ENCODE measurements at regions not wholly inside any gene's neighbourhood (a gene's known extent, or its start where the extent isn't known, plus 50 kb on each side); places are given as distances from the start of the nearest gene placed in this dataset.

DNA sequence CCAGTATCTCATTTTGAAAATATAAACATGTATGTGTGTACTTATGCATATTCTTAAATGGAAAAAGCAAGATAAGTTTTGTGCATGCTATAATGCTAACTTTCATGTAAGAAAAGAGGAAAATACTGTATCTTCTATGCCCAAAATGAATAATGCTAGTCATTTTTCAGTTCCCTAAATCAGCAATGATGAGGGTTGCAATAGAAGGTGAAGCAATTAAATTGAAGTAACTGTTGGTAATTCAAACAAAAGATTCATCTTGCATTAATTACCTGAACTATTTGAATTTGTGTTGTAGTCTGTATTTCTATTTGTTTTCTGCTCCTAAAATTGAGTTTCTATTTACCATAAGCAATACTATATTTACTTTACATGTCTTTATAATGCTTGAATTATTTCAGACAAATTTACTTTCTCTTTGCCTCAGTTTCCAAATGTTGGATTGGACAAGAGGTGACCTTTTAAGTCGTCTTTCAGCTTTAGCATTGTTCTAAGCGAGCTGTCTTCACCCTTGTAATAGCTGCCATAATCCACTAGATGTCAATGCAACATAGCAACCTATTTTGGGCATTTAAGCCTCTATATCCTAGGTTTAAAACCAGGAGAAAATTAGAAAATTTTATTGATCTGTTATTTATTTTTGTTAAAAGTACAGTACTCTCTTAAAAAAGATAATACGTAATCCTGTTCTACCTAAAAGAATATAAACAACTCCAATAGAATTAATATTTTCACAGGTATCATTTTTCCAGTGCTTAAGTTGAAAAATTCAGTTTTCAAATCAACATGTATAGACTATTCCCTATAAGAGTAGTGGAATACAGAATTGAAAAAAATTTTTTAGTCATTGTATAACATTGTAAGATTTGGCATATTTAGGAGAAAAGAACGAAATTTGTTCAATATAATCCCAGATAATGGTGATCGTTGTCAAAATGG is 52.3 kb upstream of the IFNGR1 start:
- Histone ChIP-seq H3K4me1 (ENCODE audit: control insufficient read depth, insufficient read depth, low read length) (peaks cover 3% of the 10 kb centered on the region), H3K36me3 (ENCODE audit: control insufficient read depth in 2 of 2, insufficient read depth in 2 of 2, low read length in 1 of 2) (no peaks in the 10 kb centered on the region), H3K79me2 (ENCODE audit: control insufficient read depth, insufficient read depth, low read length) (no peaks in the 10 kb centered on the region), H3K27ac (ENCODE audit: control insufficient read depth, insufficient read depth) (no peak overlapping the region), H3K9me3 (replicated peaks; ENCODE audit: control insufficient read depth, insufficient read depth, low read length) (no peaks in the 10 kb centered on the region), H3K27me3 (replicated peaks in 1 of 2; ENCODE audit: control insufficient read depth in 2 of 2, insufficient read depth in 2 of 2, low read length in 1 of 2) (no peaks in the 10 kb centered on the region), H3K9ac (ENCODE audit: control insufficient read depth, insufficient read depth, low read length) (no peak overlapping the region), H2AFZ (ENCODE audit: control insufficient read depth, low read depth, low read length) (no peak overlapping the region), H3K4me3 (no peak overlapping the region), H4K20me1 (ENCODE audit: control insufficient read depth, insufficient read depth) (no peaks in the 10 kb centered on the region), H3K4me2 (ENCODE audit: control insufficient read depth, insufficient read depth) (no peak overlapping the region)
- peak; percentile 92 for ATAC-seq
- DNase-seq (ENCODE audit: low read depth, low spot score) = no peak
- no TSS peak for BruUV-seq (replicated peaks)
- WGBS (ENCODE audit: insufficient coverage, insufficient replicate concordance, low lambda C conversion rate, missing lambda C conversion rate) = 20% methylated on average over 5 of the region's 5 CpGs
- ChIA-PET POLR2A (interaction anchor here (0.6 to 1.4 kb wide), 5 partner anchors 39 to 176 kb away, joined by 3 to 5 read pairs (median 3); no protein-coding TSS in a partner anchor), SMC1A (ENCODE audit: uncharacterized antibody, unreplicated experiment) (interaction anchor here (0.6 to 3.5 kb wide), 44 partner anchors 10 to 728 kb away, joined by 3 to 56 read pairs (median 6); partner anchors contain the start of gene IL22RA2), RAD21 (ENCODE audit: unreplicated experiment) (interaction anchor here (0.6 to 5.5 kb wide), 29 partner anchors 9 to 704 kb away, joined by 3 to 61 read pairs (median 6); no protein-coding TSS in a partner anchor), CTCF (interaction anchor here (0.5 to 3.5 kb wide), 53 partner anchors 9 to 731 kb away, joined by 3 to 70 read pairs (median 4); no protein-coding TSS in a partner anchor)
- in situ Hi-C loops (cut with MboI) = no loop called here
- FAIRE-seq = peak; percentile 38
- intact Hi-C loops (cut with micrococcal nuclease; ENCODE audit: unreplicated experiment) = loop anchor here (1.0 to 5.0 kb wide), 7 partner anchors 43 to 370 kb away; partner anchors contain the start of gene IFNGR1
- TF ChIP-seq MYC (IDR thresholded peaks at IDR 0.05; ENCODE audit: insufficient read depth, insufficient read length, insufficient replicate concordance, low read length, severe bottlenecking) (no peak), TCF7 (IDR thresholded peaks at IDR 0.05; ENCODE audit: borderline replicate concordance) (no peak), NFIC (IDR thresholded peaks at IDR 0.05; ENCODE audit: low read depth, low read length) (peak; percentile 23; the same call in 1 of the 2 replicates), MTA2 (IDR thresholded peaks at IDR 0.05; ENCODE audit: low read depth) (peak; percentile 70; the same call in 1 of the 2 replicates), YY1 (IDR thresholded peaks at IDR 0.05; ENCODE audit: low read depth, low read length) (0 out of 2 replicates have a peak, but pooled peaks have one; percentile 19), RB1 (IDR thresholded peaks at IDR 0.05; ENCODE audit: borderline replicate concordance) (0 out of 2 replicates have a peak, but pooled peaks have one; percentile 40), NFYA (IDR thresholded peaks at IDR 0.05; ENCODE audit: borderline replicate concordance, low read depth, low read length) (no peak), NBN (IDR thresholded peaks at IDR 0.05) (0 out of 2 replicates have a peak, but pooled peaks have one; percentile 17), IKZF1 (conservative IDR thresholded peaks at IDR 0.05) (0 out of 2 replicates have a peak, but pooled peaks have one; percentile 14), FOXK2 (IDR thresholded peaks at IDR 0.05) (no peak), CREB1 (IDR thresholded peaks at IDR 0.05; ENCODE audit: low read depth) (no peak), POLR2A (IDR thresholded peaks at IDR 0.05; ENCODE audit: low read depth, low read length) (no peak)
- TF ChIP-seq, protein P1, sequence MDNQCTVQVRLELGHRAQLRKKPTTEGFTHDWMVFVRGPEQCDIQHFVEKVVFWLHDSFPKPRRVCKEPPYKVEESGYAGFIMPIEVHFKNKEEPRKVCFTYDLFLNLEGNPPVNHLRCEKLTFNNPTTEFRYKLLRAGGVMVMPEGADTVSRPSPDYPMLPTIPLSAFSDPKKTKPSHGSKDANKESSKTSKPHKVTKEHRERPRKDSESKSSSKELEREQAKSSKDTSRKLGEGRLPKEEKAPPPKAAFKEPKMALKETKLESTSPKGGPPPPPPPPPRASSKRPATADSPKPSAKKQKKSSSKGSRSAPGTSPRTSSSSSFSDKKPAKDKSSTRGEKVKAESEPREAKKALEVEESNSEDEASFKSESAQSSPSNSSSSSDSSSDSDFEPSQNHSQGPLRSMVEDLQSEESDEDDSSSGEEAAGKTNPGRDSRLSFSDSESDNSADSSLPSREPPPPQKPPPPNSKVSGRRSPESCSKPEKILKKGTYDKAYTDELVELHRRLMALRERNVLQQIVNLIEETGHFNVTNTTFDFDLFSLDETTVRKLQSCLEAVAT (IDR thresholded peaks at IDR 0.05) = no peak
- TF ChIP-seq, protein P2, sequence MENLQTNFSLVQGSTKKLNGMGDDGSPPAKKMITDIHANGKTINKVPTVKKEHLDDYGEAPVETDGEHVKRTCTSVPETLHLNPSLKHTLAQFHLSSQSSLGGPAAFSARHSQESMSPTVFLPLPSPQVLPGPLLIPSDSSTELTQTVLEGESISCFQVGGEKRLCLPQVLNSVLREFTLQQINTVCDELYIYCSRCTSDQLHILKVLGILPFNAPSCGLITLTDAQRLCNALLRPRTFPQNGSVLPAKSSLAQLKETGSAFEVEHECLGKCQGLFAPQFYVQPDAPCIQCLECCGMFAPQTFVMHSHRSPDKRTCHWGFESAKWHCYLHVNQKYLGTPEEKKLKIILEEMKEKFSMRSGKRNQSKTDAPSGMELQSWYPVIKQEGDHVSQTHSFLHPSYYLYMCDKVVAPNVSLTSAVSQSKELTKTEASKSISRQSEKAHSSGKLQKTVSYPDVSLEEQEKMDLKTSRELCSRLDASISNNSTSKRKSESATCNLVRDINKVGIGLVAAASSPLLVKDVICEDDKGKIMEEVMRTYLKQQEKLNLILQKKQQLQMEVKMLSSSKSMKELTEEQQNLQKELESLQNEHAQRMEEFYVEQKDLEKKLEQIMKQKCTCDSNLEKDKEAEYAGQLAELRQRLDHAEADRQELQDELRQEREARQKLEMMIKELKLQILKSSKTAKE (IDR thresholded peaks at IDR 0.05; ENCODE audit: low read depth, poor library complexity, severe bottlenecking) = peak; percentile 34
- TF ChIP-seq, protein P3, sequence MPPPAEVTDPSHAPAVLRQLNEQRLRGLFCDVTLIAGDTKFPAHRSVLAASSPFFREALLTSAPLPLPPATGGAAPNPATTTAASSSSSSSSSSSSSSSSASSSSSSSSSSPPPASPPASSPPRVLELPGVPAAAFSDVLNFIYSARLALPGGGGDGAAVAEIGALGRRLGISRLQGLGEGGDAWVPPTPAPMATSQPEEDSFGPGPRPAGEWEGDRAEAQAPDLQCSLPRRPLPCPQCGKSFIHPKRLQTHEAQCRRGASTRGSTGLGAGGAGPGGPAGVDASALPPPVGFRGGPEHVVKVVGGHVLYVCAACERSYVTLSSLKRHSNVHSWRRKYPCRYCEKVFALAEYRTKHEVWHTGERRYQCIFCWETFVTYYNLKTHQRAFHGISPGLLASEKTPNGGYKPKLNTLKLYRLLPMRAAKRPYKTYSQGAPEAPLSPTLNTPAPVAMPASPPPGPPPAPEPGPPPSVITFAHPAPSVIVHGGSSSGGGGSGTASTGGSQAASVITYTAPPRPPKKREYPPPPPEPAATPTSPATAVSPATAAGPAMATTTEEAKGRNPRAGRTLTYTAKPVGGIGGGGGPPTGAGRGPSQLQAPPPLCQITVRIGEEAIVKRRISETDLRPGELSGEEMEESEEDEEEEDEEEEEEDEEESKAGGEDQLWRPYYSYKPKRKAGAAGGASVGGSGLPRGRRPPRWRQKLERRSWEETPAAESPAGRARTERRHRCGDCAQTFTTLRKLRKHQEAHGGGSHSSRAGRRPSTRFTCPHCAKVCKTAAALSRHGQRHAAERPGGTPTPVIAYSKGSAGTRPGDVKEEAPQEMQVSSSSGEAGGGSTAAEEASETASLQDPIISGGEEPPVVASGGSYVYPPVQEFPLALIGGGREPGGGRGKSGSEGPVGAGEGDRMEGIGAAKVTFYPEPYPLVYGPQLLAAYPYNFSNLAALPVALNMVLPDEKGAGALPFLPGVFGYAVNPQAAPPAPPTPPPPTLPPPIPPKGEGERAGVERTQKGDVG (CRISPR knock-in tag; IDR thresholded peaks at IDR 0.05) = no peak

Data from GM12878 (cell line).